HEK293T (cell line): ENCODE measurements at regions not wholly inside any gene's neighbourhood (a gene's known extent, or its start where the extent isn't known, plus 50 kb on each side); places are given as distances from the start of the nearest gene placed in this dataset.

Experiments
- ARNT ChIP-seq: fragments of 450-650 bp; IDR thresholded peaks from 2 replicates; pipeline ENCODE4 v1.6.1; 2017; ENCODE audit warnings: mild to moderate bottlenecking
- BHLHE40 ChIP-seq: fragments of 450-650 bp; IDR thresholded peaks from 2 replicates; pipeline ENCODE4 v1.6.1; 2016; ENCODE audit warnings: mild to moderate bottlenecking, moderate library complexity, borderline replicate concordance
- CTBP1 ChIP-seq: fragments of 450-650 bp; IDR thresholded peaks from 2 replicates; pipeline ENCODE4 v1.6.1; 2016; ENCODE audit warnings: borderline replicate concordance
- ELF4 ChIP-seq: fragments of 450-650 bp; IDR thresholded peaks from 2 replicates; pipeline ENCODE4 v1.6.1; 2017; ENCODE audit warnings: antibody characterized with exemption
- FOXA1 ChIP-seq: fragments of 450-650 bp; IDR thresholded peaks from 2 replicates; pipeline ENCODE4 v1.6.1; 2016; ENCODE audit warnings: mild to moderate bottlenecking
- FOXK2 ChIP-seq: fragments of 450-650 bp; IDR thresholded peaks from 2 replicates; pipeline ENCODE4 v1.6.1; 2016; ENCODE audit warnings: mild to moderate bottlenecking
- FOXM1 ChIP-seq: fragments of 450-650 bp; IDR thresholded peaks from 2 replicates; pipeline ENCODE4 v1.6.1; 2017; ENCODE audit warnings: mild to moderate bottlenecking, borderline replicate concordance
- HDGF ChIP-seq: fragments of 450-650 bp; IDR thresholded peaks from 2 replicates; pipeline ENCODE4 v1.6.1; 2017; ENCODE audit warnings: antibody characterized with exemption, borderline replicate concordance
- L3MBTL2 ChIP-seq: fragments of 450-650 bp; conservative IDR thresholded peaks from 2 replicates; pipeline ENCODE4 v1.6.1; 2016; ENCODE audit warnings: mild to moderate bottlenecking
- SP1 ChIP-seq: fragments of 450-650 bp; IDR thresholded peaks from 2 replicates; pipeline ENCODE4 v1.6.1; 2017
- SUZ12 ChIP-seq: fragments of 450-650 bp; IDR thresholded peaks from 2 replicates; pipeline ENCODE4 v1.6.1; 2016; ENCODE audit warnings: mild to moderate bottlenecking
- TF ChIP-seq, protein P1 (sequence below): fragments of 450-650 bp; IDR thresholded peaks from 2 replicates; pipeline ENCODE4 v1.6.1; 2016

- TF ChIP-seq ELF4 = no peak
- TF ChIP-seq BHLHE40 = no peak
- no peak for TF ChIP-seq L3MBTL2
- TF ChIP-seq, protein P1, sequence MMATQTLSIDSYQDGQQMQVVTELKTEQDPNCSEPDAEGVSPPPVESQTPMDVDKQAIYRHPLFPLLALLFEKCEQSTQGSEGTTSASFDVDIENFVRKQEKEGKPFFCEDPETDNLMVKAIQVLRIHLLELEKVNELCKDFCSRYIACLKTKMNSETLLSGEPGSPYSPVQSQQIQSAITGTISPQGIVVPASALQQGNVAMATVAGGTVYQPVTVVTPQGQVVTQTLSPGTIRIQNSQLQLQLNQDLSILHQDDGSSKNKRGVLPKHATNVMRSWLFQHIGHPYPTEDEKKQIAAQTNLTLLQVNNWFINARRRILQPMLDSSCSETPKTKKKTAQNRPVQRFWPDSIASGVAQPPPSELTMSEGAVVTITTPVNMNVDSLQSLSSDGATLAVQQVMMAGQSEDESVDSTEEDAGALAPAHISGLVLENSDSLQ = no peak
- TF ChIP-seq HDGF = no peak
- no peak for TF ChIP-seq FOXA1
- no peak for TF ChIP-seq FOXM1
- no peak for TF ChIP-seq ARNT
- TF ChIP-seq FOXK2 = no peak
- TF ChIP-seq SUZ12 = no peak
- TF ChIP-seq SP1 = no peak
- no peak for TF ChIP-seq CTBP1
These were observed 225.8 kb upstream of the SLCO3A1 start for GRCh38 chr15:91627473-91628278.
